Colonic mucosa (tissue), 4 donors: ENCODE measurements at regions not wholly inside any gene's neighbourhood (a gene's known extent, or its start where the extent isn't known, plus 50 kb on each side); places are given as distances from the start of the nearest gene placed in this dataset.

ENCODE experiments used
- DNase-seq: peaks from one replicate; pipeline ENCODE4 v3.0.0-alpha.2; 2020
- H3K27ac ChIP-seq: fragments of 200-600 bp; one replicate; pipeline ENCODE4 v1.8.0; 2021
- H3K27me3 ChIP-seq: fragments of 200-600 bp; one replicate; pipeline ENCODE4 v1.8.0; 2021
- H3K36me3 ChIP-seq: fragments of 200-600 bp; one replicate; pipeline ENCODE4 v1.8.0; 2021
- H3K4me1 ChIP-seq: fragments of 200-600 bp; one replicate; pipeline ENCODE4 v1.8.0; 2021; ENCODE audit warnings: mild to moderate bottlenecking
- H3K4me3 ChIP-seq: fragments of 200-600 bp; one replicate; pipeline ENCODE4 v1.8.0; 2021
- H3K9ac ChIP-seq, 2 donors: one replicate each; pipeline ENCODE4 v1.7.0; 2013; ENCODE audit warnings: control low read depth in 2 of 2, low read depth in 2 of 2, low read length in 2 of 2
- H3K9me3 ChIP-seq: fragments of 200-600 bp; one replicate; pipeline ENCODE4 v1.8.0; 2021
- intact Hi-C: fragments of 100-400 bp; cut with DNase I; formaldehyde crosslinking; loops from one replicate; pipeline ENCODE4 v1.14.1; 2022
- TF ChIP-seq, protein P1 (sequence below): fragments of 200-600 bp; IDR thresholded peaks from one replicate; pipeline ENCODE4 v1.8.0; 2022; ENCODE audit warnings: antibody characterized with exemption, mild to moderate bottlenecking
- donor health status: healthy.
- donor health status: DM: no; HTN: no; CAD: no.
- donor health status: DM: no; HTN: no; CAD: no.

DNA sequence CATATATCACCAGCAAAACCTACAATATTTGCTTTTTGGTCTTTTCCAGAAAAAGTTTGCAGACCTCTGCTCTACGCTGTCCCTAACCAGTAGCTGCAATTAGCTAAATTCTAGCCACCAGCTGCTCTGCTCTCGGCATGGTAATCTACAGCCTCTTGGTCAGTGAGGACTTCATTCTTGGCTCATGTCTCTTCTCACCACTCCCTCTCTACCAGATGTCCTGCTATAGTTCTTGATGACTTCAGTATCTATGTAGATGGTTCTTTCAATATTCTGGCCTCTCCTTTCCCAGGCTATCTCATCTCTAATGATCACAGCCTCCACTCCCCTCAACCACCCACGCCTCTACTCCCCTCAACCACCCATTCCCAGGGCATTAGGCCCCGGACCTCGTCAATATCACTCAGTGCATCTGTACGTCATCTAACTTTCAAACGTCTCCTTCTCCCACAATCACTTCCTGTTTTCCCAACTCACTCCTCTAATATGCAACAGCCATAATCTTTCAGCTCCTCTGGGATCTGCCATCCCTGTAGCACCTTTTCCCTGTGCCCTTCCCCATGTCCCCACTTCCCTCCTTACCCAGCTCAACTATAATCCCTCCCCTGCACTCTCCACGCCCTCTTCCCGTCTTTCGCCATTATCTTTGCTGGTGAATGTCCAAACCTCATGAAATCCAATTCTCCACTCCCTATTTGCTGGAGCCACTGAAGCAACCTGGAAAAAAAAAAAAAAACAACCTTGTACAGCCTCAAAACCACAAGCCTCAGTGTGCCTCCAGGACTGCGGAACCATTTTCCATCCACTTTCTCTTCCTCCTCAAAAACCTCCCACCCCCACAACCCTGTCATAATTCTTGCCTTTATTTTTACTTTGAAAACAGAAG lies 429.4 kb upstream of the PROK2 start:
- no peak overlapping the region for H3K4me3 ChIP-seq
- no peaks in the 10 kb centered on the region for H3K9me3 ChIP-seq
- TF ChIP-seq, protein P1, sequence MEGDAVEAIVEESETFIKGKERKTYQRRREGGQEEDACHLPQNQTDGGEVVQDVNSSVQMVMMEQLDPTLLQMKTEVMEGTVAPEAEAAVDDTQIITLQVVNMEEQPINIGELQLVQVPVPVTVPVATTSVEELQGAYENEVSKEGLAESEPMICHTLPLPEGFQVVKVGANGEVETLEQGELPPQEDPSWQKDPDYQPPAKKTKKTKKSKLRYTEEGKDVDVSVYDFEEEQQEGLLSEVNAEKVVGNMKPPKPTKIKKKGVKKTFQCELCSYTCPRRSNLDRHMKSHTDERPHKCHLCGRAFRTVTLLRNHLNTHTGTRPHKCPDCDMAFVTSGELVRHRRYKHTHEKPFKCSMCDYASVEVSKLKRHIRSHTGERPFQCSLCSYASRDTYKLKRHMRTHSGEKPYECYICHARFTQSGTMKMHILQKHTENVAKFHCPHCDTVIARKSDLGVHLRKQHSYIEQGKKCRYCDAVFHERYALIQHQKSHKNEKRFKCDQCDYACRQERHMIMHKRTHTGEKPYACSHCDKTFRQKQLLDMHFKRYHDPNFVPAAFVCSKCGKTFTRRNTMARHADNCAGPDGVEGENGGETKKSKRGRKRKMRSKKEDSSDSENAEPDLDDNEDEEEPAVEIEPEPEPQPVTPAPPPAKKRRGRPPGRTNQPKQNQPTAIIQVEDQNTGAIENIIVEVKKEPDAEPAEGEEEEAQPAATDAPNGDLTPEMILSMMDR = no peak
- DNase-seq = no peak
- H3K27ac ChIP-seq = no peak overlapping the region
- intact Hi-C loops = no loop called here
- H3K36me3 ChIP-seq = no peaks in the 10 kb centered on the region
- no peak overlapping the region for H3K9ac ChIP-seq
- H3K27me3 ChIP-seq = no peaks in the 10 kb centered on the region
- H3K4me1 ChIP-seq = no peaks in the 10 kb centered on the region

DNA sequence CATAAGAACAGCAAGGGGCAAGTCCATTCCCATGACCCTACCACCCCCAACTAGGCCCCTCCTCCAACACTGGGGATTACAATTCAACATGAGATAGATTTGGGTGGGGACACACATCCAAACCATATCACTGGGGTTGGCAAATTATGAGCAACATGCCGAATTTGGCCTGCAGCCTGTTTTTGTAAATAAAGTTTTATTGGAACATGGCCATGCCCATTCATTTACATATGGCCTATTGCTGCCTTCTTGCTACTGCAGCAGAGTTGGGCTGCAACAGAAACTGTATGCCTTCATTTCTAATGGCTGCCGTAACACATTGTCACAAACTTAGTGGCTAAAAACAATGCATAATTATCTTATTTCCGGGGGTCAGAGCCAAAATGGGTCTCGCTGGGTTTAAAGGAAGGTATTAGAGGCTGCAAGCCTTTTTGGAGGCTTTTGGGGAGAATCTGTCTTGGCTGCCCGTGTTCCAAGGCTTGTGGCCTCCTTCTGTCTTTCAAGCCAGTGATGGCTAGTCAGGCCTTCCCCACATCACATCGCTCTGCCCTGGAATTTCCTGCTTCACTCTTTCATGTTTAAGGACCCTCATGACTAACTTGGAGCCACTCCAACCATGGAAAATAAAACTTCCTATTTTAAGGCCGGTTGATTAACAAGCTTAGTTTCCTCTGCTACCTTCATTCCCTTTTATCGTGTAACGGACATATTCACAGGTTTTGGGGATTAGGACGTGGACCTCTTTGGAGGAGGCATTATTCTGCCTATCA lies 428.5 kb upstream of the PROK2 start:
- TF ChIP-seq, protein P1 = no peak
- no peaks in the 10 kb centered on the region for H3K9me3 ChIP-seq
- H3K27ac ChIP-seq = no peak overlapping the region
- no peaks in the 10 kb centered on the region for H3K36me3 ChIP-seq
- intact Hi-C loops = no loop called here
- no peak for DNase-seq
- H3K4me3 ChIP-seq = no peak overlapping the region
- H3K9ac ChIP-seq = no peak overlapping the region
- no peaks in the 10 kb centered on the region for H3K27me3 ChIP-seq
- no peaks in the 10 kb centered on the region for H3K4me1 ChIP-seq

DNA sequence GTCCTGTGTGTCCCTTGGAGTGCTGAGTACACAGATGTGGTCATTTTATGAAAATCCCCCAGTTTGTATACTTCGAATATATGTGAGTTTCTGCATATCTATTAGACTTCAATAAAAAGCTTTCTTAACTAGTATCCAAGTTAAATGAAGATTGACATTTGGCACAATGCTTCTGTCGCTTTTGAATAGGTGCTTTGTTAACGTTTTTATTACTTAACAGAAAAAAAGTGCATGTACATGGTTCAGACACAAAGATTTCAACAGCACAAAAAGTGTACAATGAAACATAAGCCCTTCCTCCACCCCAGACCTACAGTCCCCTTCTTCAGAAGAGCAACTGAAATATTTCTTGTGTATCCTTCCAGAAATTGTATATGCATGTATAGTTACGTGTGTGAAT lies 427.4 kb upstream of the PROK2 start:
- no peaks in the 10 kb centered on the region for H3K36me3 ChIP-seq
- TF ChIP-seq, protein P1 = no peak
- H3K27me3 ChIP-seq = no peaks in the 10 kb centered on the region
- no peak overlapping the region for H3K9ac ChIP-seq
- no peaks in the 10 kb centered on the region for H3K4me1 ChIP-seq
- intact Hi-C loops = no loop called here
- no peak overlapping the region for H3K27ac ChIP-seq
- no peak overlapping the region for H3K4me3 ChIP-seq
- no peak for DNase-seq
- no peaks in the 10 kb centered on the region for H3K9me3 ChIP-seq

DNA sequence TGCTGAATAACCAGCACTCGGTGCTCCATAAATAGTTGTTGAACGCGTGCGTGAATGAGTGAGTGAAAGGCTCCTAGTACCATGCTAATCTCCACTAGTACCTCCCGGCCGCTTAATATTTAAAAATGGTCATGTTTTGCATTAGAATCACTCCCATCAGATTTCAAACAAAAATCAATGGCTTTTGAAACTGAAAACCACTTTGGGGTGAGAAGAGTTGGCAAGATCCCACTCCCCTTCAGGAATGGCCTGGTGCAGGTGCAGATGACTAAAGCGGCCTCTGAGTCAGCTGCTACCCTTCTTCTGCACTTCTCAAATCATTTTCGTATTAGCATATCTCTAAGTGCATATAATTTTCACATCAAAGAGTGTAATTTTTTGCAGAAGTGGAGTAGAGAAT lies 425.3 kb upstream of the PROK2 start:
- Histone ChIP-seq H3K36me3 (no peaks in the 10 kb centered on the region), H3K9me3 (no peaks in the 10 kb centered on the region), H3K4me3 (no peak overlapping the region), H3K27ac (no peak overlapping the region), H3K9ac (no peak overlapping the region), H3K27me3 (no peaks in the 10 kb centered on the region), H3K4me1 (no peaks in the 10 kb centered on the region)
- TF ChIP-seq, protein P1 = no peak
- intact Hi-C loops = no loop called here
- no peak for DNase-seq

DNA sequence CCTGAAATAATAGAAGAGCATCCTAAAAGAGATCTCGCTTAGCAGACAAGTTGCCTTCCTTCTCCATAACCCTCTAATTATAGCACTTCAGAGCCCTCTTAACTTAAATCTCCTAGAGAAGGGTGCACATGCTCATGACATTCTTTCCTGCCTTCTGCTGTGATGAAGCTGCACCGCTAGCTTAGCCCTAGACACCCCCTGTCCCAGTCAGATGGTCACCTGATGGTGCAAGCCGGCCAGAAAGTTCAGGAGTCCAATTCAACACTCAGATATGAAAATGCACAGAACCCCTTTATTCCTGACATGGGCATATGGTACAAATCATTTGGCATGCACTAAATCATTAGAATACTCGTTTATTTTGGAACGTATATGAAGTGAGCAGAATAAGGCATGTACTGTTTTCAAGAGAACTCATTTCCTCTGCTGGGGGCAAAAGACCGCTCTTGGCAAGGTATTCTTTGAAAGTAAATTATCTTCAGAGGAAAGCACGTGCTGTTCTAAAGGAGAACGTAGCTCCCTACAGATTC lies 420.4 kb upstream of the PROK2 start:
- DNase-seq = no peak
- intact Hi-C loops = no loop called here
- TF ChIP-seq, protein P1 = no peak
- no peak overlapping the region for H3K4me3 ChIP-seq
- H3K27me3 ChIP-seq = no peaks in the 10 kb centered on the region
- no peak overlapping the region for H3K9ac ChIP-seq
- H3K4me1 ChIP-seq = no peaks in the 10 kb centered on the region
- no peak overlapping the region for H3K27ac ChIP-seq
- H3K36me3 ChIP-seq = no peaks in the 10 kb centered on the region
- H3K9me3 ChIP-seq = no peaks in the 10 kb centered on the region
